ENCODE measurements at regions not wholly inside any gene's neighbourhood (a gene's known extent, or its start where the extent isn't known, plus 50 kb on each side); places are given as distances from the start of the nearest gene placed in this dataset.

DNA sequence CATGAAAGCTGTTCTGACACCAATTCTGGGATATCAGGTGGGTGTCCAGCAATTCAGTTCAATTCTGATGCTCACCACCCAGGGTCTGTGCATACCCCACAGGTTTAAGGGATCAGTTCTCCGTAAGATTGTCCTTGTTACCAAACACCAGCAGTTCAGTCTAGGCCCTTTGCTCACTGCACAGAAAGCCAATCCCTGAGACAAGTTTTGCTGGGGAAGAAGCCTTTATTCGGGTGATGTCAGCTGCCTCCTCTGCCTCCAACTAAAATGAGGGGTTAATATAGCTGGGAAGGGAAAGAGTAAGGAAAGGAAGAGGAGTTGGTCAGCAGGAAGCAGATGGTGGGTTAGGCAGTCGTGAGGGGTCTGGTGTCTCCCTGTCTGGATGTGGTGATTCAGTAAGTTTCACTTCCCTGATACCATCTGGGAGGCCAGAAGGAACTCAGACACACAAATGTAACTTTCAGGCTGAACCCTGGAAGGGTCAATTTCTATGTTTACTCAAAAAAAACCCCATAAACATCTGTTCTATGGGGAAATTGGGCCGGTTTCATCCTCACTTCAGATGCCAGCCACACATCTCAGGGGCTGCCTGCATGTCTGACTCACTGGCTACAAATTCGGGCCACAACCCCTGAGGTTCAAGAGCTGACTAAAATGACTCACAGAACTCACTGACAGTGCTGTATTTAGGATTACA lies 83.3 kb upstream of the PGBD5 start:
- no peak overlapping the region for H3K4me3 Mint-ChIP-seq (ENCODE audit: low read depth, unreplicated experiment)
- peak overlapping the region; percentile 70 for H3K27ac Mint-ChIP-seq (ENCODE audit: unreplicated experiment)
- peaks cover 34% of the 10 kb centered on the region for H3K4me1 Mint-ChIP-seq (ENCODE audit: low read depth, unreplicated experiment)
- peak; percentile 57 for DNase-seq
- peaks cover 4% of the 10 kb centered on the region for H3K36me3 Mint-ChIP-seq (ENCODE audit: insufficient read depth, unreplicated experiment)
- CTCF ChIA-PET = interaction anchor here (0.8 kb wide), 1 partner anchor 63 kb away, joined by 4 read pairs; no protein-coding TSS in a partner anchor
- intact Hi-C loops (cut with micrococcal nuclease; ENCODE audit: unreplicated experiment) = no loop called here
- H3K9me3 Mint-ChIP-seq (ENCODE audit: low read depth, unreplicated experiment) = peaks cover 3% of the 10 kb centered on the region
- TF ChIP-seq, protein P1, sequence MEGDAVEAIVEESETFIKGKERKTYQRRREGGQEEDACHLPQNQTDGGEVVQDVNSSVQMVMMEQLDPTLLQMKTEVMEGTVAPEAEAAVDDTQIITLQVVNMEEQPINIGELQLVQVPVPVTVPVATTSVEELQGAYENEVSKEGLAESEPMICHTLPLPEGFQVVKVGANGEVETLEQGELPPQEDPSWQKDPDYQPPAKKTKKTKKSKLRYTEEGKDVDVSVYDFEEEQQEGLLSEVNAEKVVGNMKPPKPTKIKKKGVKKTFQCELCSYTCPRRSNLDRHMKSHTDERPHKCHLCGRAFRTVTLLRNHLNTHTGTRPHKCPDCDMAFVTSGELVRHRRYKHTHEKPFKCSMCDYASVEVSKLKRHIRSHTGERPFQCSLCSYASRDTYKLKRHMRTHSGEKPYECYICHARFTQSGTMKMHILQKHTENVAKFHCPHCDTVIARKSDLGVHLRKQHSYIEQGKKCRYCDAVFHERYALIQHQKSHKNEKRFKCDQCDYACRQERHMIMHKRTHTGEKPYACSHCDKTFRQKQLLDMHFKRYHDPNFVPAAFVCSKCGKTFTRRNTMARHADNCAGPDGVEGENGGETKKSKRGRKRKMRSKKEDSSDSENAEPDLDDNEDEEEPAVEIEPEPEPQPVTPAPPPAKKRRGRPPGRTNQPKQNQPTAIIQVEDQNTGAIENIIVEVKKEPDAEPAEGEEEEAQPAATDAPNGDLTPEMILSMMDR (IDR thresholded peaks at IDR 0.05; ENCODE audit: unreplicated experiment) = no peak
- no TSS peak for BruUV-seq (replicated peaks)
- no peaks in the 10 kb centered on the region for H3K27me3 Mint-ChIP-seq (ENCODE audit: unreplicated experiment)

DNA sequence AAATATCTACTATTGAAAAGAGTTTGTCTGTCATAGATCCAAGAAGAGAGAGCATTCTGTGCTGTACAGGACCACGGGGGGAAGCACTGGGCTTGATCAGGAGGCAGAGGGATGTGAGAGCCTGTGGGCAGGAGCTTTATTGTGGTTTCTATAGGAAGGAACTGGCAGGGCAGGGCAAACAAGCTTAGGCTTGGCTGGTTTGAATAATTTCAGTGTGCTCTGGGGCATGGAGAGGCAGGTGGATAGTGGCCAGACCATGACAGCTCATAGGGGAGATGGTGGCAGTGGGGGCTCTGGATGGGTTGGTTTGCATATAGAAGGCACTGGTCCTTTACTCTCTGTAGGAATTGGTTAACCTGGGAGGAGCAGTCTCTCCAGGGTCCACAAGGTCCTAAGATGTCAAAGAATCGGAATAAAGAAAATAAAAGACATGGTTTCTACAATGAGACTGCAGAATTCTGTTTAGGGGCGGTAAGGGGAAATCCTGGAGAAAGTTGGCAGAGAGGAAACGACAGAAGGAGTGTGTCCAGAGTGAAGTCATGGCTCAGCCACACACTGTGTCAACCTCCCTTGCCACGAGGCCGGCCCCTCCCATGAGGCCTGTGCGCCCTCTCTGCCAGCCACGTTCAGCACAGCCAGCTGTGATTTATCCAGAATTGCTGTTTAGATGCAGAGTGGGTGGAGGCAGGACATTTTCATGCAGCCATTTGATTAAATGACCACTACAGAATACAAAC lies 81.7 kb upstream of the PGBD5 start:
- TF ChIP-seq, protein P1 (IDR thresholded peaks at IDR 0.05; ENCODE audit: unreplicated experiment) = no peak
- Mint-ChIP-seq H3K4me1 (ENCODE audit: low read depth, unreplicated experiment) (peaks cover 34% of the 10 kb centered on the region), H3K9me3 (ENCODE audit: low read depth, unreplicated experiment) (peaks cover 3% of the 10 kb centered on the region), H3K27me3 (ENCODE audit: unreplicated experiment) (no peaks in the 10 kb centered on the region), H3K4me3 (ENCODE audit: low read depth, unreplicated experiment) (no peak overlapping the region), H3K36me3 (ENCODE audit: insufficient read depth, unreplicated experiment) (peaks cover 4% of the 10 kb centered on the region), H3K27ac (ENCODE audit: unreplicated experiment) (peak overlapping the region; percentile 5)
- intact Hi-C loops (cut with micrococcal nuclease; ENCODE audit: unreplicated experiment) = no loop called here
- CTCF ChIA-PET = interaction anchor here (1.0 kb wide), 1 partner anchor 48 kb away, joined by 3 read pairs; no protein-coding TSS in a partner anchor
- DNase-seq = no peak
- no TSS peak for BruUV-seq (replicated peaks)

DNA sequence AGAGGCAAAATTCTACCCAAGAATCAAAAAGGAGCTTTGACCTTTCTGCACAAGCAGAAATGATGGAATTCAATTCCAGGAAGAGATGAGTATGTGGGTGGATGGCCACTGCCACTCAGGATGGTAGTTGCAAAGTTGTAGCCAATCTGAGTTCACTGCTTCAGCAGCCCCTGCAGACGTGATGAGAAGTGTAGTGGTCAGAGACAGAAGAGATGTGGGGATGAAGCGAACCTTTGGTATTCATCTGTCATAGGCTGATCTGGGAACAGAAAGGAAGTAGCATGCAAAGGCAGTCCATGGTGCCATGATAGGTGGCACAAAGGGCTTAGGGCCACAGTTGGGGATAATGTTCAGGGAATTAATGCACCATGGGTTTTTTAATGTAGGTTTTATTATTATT lies 81.1 kb upstream of the PGBD5 start:
- Mint-ChIP-seq H3K27me3 (ENCODE audit: unreplicated experiment) (no peaks in the 10 kb centered on the region), H3K36me3 (ENCODE audit: insufficient read depth, unreplicated experiment) (peaks cover 4% of the 10 kb centered on the region), H3K4me3 (ENCODE audit: low read depth, unreplicated experiment) (no peak overlapping the region), H3K9me3 (ENCODE audit: low read depth, unreplicated experiment) (peaks cover 3% of the 10 kb centered on the region), H3K27ac (ENCODE audit: unreplicated experiment) (no peak overlapping the region), H3K4me1 (ENCODE audit: low read depth, unreplicated experiment) (peaks cover 35% of the 10 kb centered on the region)
- TF ChIP-seq, protein P1 (IDR thresholded peaks at IDR 0.05; ENCODE audit: unreplicated experiment) = no peak
- intact Hi-C loops (cut with micrococcal nuclease; ENCODE audit: unreplicated experiment) = no loop called here
- DNase-seq = no peak
- no TSS peak for BruUV-seq (replicated peaks)
- CTCF ChIA-PET = interaction anchor here (1.0 kb wide), 1 partner anchor 47 kb away, joined by 3 read pairs; no protein-coding TSS in a partner anchor

DNA sequence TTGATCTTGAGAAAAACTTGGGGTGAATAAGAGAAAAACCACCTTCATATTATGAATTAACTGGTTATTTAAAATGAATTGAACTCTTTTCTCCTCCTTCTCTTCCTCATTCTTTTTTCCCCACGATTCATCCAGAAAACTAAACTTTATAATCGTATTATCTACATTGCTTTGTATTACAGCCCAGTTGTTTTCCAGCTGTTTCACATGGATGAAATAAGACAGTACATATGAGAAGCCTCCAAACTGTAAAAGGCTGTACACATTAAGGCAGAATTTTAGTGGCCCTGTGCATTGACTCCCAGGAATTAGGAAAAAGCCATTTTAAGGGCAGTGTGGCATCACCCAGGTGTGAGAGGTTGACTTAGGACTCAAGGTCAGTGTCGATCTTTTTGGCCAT lies 80.3 kb upstream of the PGBD5 start:
- no TSS peak for BruUV-seq (replicated peaks)
- intact Hi-C loops (cut with micrococcal nuclease; ENCODE audit: unreplicated experiment) = no loop called here
- H3K4me1 Mint-ChIP-seq (ENCODE audit: low read depth, unreplicated experiment) = peaks cover 42% of the 10 kb centered on the region
- no peak overlapping the region for H3K27ac Mint-ChIP-seq (ENCODE audit: unreplicated experiment)
- CTCF ChIA-PET = no interaction called here
- H3K4me3 Mint-ChIP-seq (ENCODE audit: low read depth, unreplicated experiment) = no peak overlapping the region
- DNase-seq = no peak
- peaks cover 4% of the 10 kb centered on the region for H3K36me3 Mint-ChIP-seq (ENCODE audit: insufficient read depth, unreplicated experiment)
- no peaks in the 10 kb centered on the region for H3K27me3 Mint-ChIP-seq (ENCODE audit: unreplicated experiment)
- TF ChIP-seq, protein P1 (IDR thresholded peaks at IDR 0.05; ENCODE audit: unreplicated experiment) = no peak
- H3K9me3 Mint-ChIP-seq (ENCODE audit: low read depth, unreplicated experiment) = peaks cover 3% of the 10 kb centered on the region

All from Calu3 (cell line).